ENCODE measurements at regions not wholly inside any gene's neighbourhood (a gene's known extent, or its start where the extent isn't known, plus 50 kb on each side); places are given as distances from the start of the nearest gene placed in this dataset.

- DNase-seq (ENCODE audit: low spot score): no peak
Measured at GRCh38 chr11:105230586-105230985, 91.0 kb upstream of the CARD18 start.

GRCh38 chr11:105229761-105230160, 90.2 kb upstream of the CARD18 start:
- DNase-seq (ENCODE audit: low spot score): no peak

- no peak for DNase-seq (ENCODE audit: low spot score)
Measured at GRCh38 chr11:105229257-105229656, 89.7 kb upstream of the CARD18 start.

- DNase-seq (ENCODE audit: low spot score): no peak
Measured at GRCh38 chr11:105227363-105227762, 87.8 kb upstream of the CARD18 start.

- no peak for DNase-seq (ENCODE audit: low spot score)
Measured at GRCh38 chr11:105226766-105227165, 87.2 kb upstream of the CARD18 start.

GRCh38 chr11:105226091-105226490, 86.5 kb upstream of the CARD18 start:
- no peak for DNase-seq (ENCODE audit: low spot score)

- no peak for DNase-seq (ENCODE audit: low spot score)
Measured at GRCh38 chr11:105224482-105225253, 85.1 kb upstream of the CARD18 start.

GRCh38 chr11:105220121-105220520, 80.6 kb upstream of the CARD18 start:
- DNase-seq (ENCODE audit: low spot score): peak; percentile 29

- DNase-seq (ENCODE audit: low spot score): no peak
Measured at GRCh38 chr11:105219670-105220069, 80.1 kb upstream of the CARD18 start.

GRCh38 chr11:105219269-105219668, 79.7 kb upstream of the CARD18 start:
- no peak for DNase-seq (ENCODE audit: low spot score)

- no peak for DNase-seq (ENCODE audit: low spot score)
Measured at GRCh38 chr11:105215528-105215927, 76.0 kb upstream of the CARD18 start.

- no peak for DNase-seq (ENCODE audit: low spot score)
Measured at GRCh38 chr11:105211806-105212554, 72.4 kb upstream of the CARD18 start.

- no peak for DNase-seq (ENCODE audit: low spot score)
Measured at GRCh38 chr11:105208019-105208418, 68.5 kb upstream of the CARD18 start.

- DNase-seq (ENCODE audit: low spot score): no peak
Measured at GRCh38 chr11:105206633-105207032, 67.1 kb upstream of the CARD18 start.

- no peak for DNase-seq (ENCODE audit: low spot score)
Measured at GRCh38 chr11:105204636-105205035, 65.1 kb upstream of the CARD18 start.

- DNase-seq (ENCODE audit: low spot score): no peak
Measured at GRCh38 chr11:105203569-105204240, 64.1 kb upstream of the CARD18 start.

GRCh38 chr11:105202844-105203548, 63.4 kb upstream of the CARD18 start:
- no peak for DNase-seq (ENCODE audit: low spot score)

GRCh38 chr11:105202422-105202821, 62.9 kb upstream of the CARD18 start:
- DNase-seq (ENCODE audit: low spot score): no peak

GRCh38 chr11:105201166-105201565, 61.6 kb upstream of the CARD18 start:
- DNase-seq (ENCODE audit: low spot score): no peak

GRCh38 chr11:105197071-105197815, 57.7 kb upstream of the CARD18 start:
- no peak for DNase-seq (ENCODE audit: low spot score)

- DNase-seq (ENCODE audit: low spot score): no peak
Measured at GRCh38 chr11:105193260-105193659, 53.7 kb upstream of the CARD18 start.

GRCh38 chr11:105192115-105192514, 52.5 kb upstream of the CARD18 start:
- no peak for DNase-seq (ENCODE audit: low spot score)
